ENCODE measurements at regions not wholly inside any gene's neighbourhood (a gene's known extent, or its start where the extent isn't known, plus 50 kb on each side); places are given as distances from the start of the nearest gene placed in this dataset.

GRCh38 chr3:64381367-64381766 is 156.1 kb upstream of the PRICKLE2 start:
- Histone ChIP-seq H3K27me3 (no peaks in the 10 kb centered on the region), H3K9me3 (no peaks in the 10 kb centered on the region), H3K4me1 (no peaks in the 10 kb centered on the region), H3K4me3 (no peak overlapping the region), H3K36me3 (no peaks in the 10 kb centered on the region), H3K27ac (no peak overlapping the region)
- intact Hi-C loops (cut with DNase I) = no loop called here
- 57% methylated on average over 4 of the region's 4 CpGs for WGBS (ENCODE audit: insufficient coverage, low coverage, low lambda C conversion rate, missing lambda C conversion rate)
- TF ChIP-seq POLR2A (IDR thresholded peaks at IDR 0.05) (no peak), CTCF (IDR thresholded peaks at IDR 0.05) (no peak)
- ATAC-seq (no peak), DNase-seq (no peak)

- Histone ChIP-seq H3K27ac (no peak overlapping the region), H3K36me3 (no peaks in the 10 kb centered on the region), H3K27me3 (no peaks in the 10 kb centered on the region)
These were observed 155.3 kb upstream of the PRICKLE2 start for GRCh38 chr3:64380546-64380945.

GRCh38 chr3:64379221-64379620 is 154.0 kb upstream of the PRICKLE2 start:
- 64% methylated on average over 5 of the region's 5 CpGs for WGBS (ENCODE audit: insufficient coverage, low coverage, low lambda C conversion rate, missing lambda C conversion rate)
- H3K4me3 ChIP-seq = no peak overlapping the region

More at GRCh38 chr3:64380546-64380945, 155.3 kb upstream of the PRICKLE2 start:
- H3K4me1 ChIP-seq = no peaks in the 10 kb centered on the region
- intact Hi-C loops (cut with DNase I) = no loop called here
- DNase-seq = no peak
- no peaks in the 10 kb centered on the region for H3K9me3 ChIP-seq
- no peak overlapping the region for H3K4me3 ChIP-seq
- WGBS (ENCODE audit: insufficient coverage, low coverage, low lambda C conversion rate, missing lambda C conversion rate) = 41% methylated on average over 1 of the region's 1 CpG
- no peak for ATAC-seq
- TF ChIP-seq CTCF (IDR thresholded peaks at IDR 0.05) (no peak), POLR2A (IDR thresholded peaks at IDR 0.05) (no peak)

GRCh38 chr3:64377942-64378341 is 152.7 kb upstream of the PRICKLE2 start:
- intact Hi-C loops (cut with DNase I) = no loop called here
- 63% methylated on average over 3 of the region's 5 CpGs for WGBS (ENCODE audit: insufficient coverage, low coverage, low lambda C conversion rate, missing lambda C conversion rate)
- no peak for ATAC-seq
- Histone ChIP-seq H3K4me3 (no peak overlapping the region), H3K27me3 (no peaks in the 10 kb centered on the region), H3K27ac (no peak overlapping the region), H3K4me1 (no peaks in the 10 kb centered on the region), H3K9me3 (no peaks in the 10 kb centered on the region), H3K36me3 (no peaks in the 10 kb centered on the region)
- DNase-seq = no peak
- TF ChIP-seq CTCF (IDR thresholded peaks at IDR 0.05) (no peak), POLR2A (IDR thresholded peaks at IDR 0.05) (no peak)

More at GRCh38 chr3:64379221-64379620, 154.0 kb upstream of the PRICKLE2 start:
- no peaks in the 10 kb centered on the region for H3K9me3 ChIP-seq
- no peaks in the 10 kb centered on the region for H3K27me3 ChIP-seq
- no peak overlapping the region for H3K27ac ChIP-seq
- ATAC-seq = no peak
- DNase-seq = no peak
- no peaks in the 10 kb centered on the region for H3K36me3 ChIP-seq
- intact Hi-C loops (cut with DNase I) = no loop called here
- TF ChIP-seq POLR2A (IDR thresholded peaks at IDR 0.05) = no peak
- no peak for TF ChIP-seq CTCF (IDR thresholded peaks at IDR 0.05)
- no peaks in the 10 kb centered on the region for H3K4me1 ChIP-seq

GRCh38 chr3:64375737-64376136 is 150.5 kb upstream of the PRICKLE2 start:
- TF ChIP-seq CTCF (IDR thresholded peaks at IDR 0.05) (no peak), POLR2A (IDR thresholded peaks at IDR 0.05) (no peak)
- Histone ChIP-seq H3K9me3 (no peaks in the 10 kb centered on the region), H3K4me3 (no peak overlapping the region), H3K36me3 (no peaks in the 10 kb centered on the region), H3K4me1 (no peaks in the 10 kb centered on the region), H3K27me3 (no peaks in the 10 kb centered on the region), H3K27ac (no peak overlapping the region)
- intact Hi-C loops (cut with DNase I) = no loop called here
- DNase-seq (no peak), ATAC-seq (no peak)
- 75% methylated on average over 1 of the region's 1 CpG for WGBS (ENCODE audit: insufficient coverage, low coverage, low lambda C conversion rate, missing lambda C conversion rate)
